OCI-LY1 (cell line): ENCODE measurements at regions not wholly inside any gene's neighbourhood (a gene's known extent, or its start where the extent isn't known, plus 50 kb on each side); places are given as distances from the start of the nearest gene placed in this dataset.

Experiments used
- CTCF ChIP-seq: fragments of 200-600 bp; sonication (generic), shearing (Covaris generic); IDR thresholded peaks from 2 replicates; pipeline ENCODE4 v1.5.1; 2017; ENCODE audit warnings: mild to moderate bottlenecking, antibody characterized with exemption, low read length, moderate library complexity, mixed read lengths
- EZH2 ChIP-seq: fragments of 200-600 bp; sonication (generic), shearing (Covaris generic); IDR thresholded peaks from 2 replicates; pipeline ENCODE4 v1.8.0; 2017; ENCODE audit warnings: borderline replicate concordance, mixed run types, mild to moderate bottlenecking, antibody characterized with exemption, low read length, moderate library complexity, mixed read lengths

- TF ChIP-seq EZH2 (no peak), CTCF (no peak)
Measured at GRCh38 chr3:18087988-18088387, 337.2 kb downstream of the SATB1 start.
